BJ (cell line): ENCODE measurements at regions not wholly inside any gene's neighbourhood (a gene's known extent, or its start where the extent isn't known, plus 50 kb on each side); places are given as distances from the start of the nearest gene placed in this dataset.

Experiments used
- CTCF ChIA-PET: fragments of 350-600 bp; formaldehyde crosslinking; extraction: SDS; loops from one replicate; lab custom pipeline; 2021; ENCODE audit warnings: antibody characterized with exemption, inconsistent platforms; lab: Yijun Ruan, JAX
- POLR2A ChIA-PET: fragments of 300-600 bp; sonication (Branson Sonifier 250); formaldehyde crosslinking; extraction: SDS; loops from one replicate; lab custom pipeline; 2021; ENCODE audit warnings: antibody characterized with exemption; lab: Charles Lee
- DNase-seq: peaks from one replicate; pipeline ENCODE4 v3.0.0-alpha.2; 2011; ENCODE audit warnings: low read depth
- H3K27me3 ChIP-seq: 2 replicates; pipeline ENCODE4 v1.6.0; 2011; ENCODE audit warnings: low read length; ENCODE audit not compliant: control insufficient read depth, insufficient read depth
- H3K36me3 ChIP-seq: 2 replicates; pipeline ENCODE4 v1.5.1; 2011; ENCODE audit warnings: low read length; ENCODE audit not compliant: control insufficient read depth, insufficient read depth
- H3K4me3 ChIP-seq: 2 replicates; pipeline ENCODE4 v1.5.1; 2011; ENCODE audit warnings: low read depth, mild to moderate bottlenecking, control low read depth, low read length
- CTCF ChIP-seq: IDR thresholded peaks from 2 replicates; pipeline ENCODE4 v1.5.1; 2011; ENCODE audit warnings: low read depth, mild to moderate bottlenecking, control low read depth, inconsistent platforms, low read length, moderate library complexity; ENCODE audit not compliant: insufficient read depth

GRCh38 chr2:14114275-14114674, 518.2 kb upstream of the LRATD1 start:
- no peak overlapping the region for H3K4me3 ChIP-seq
- no peaks in the 10 kb centered on the region for H3K36me3 ChIP-seq
- no peaks in the 10 kb centered on the region for H3K27me3 ChIP-seq
- no peak for TF ChIP-seq CTCF
- POLR2A ChIA-PET = no interaction called here
- CTCF ChIA-PET = no interaction called here
- no peak for DNase-seq

- no peak overlapping the region for H3K4me3 ChIP-seq
- ChIA-PET CTCF (no interaction called here), POLR2A (no interaction called here)
- H3K27me3 ChIP-seq = no peaks in the 10 kb centered on the region
- no peaks in the 10 kb centered on the region for H3K36me3 ChIP-seq
- DNase-seq = no peak
- no peak for TF ChIP-seq CTCF
These were observed 512.1 kb upstream of the LRATD1 start for GRCh38 chr2:14120376-14120775.

- Histone ChIP-seq H3K27me3 (no peaks in the 10 kb centered on the region), H3K36me3 (no peaks in the 10 kb centered on the region), H3K4me3 (no peak overlapping the region)
- DNase-seq = no peak
- ChIA-PET CTCF (no interaction called here), POLR2A (no interaction called here)
- TF ChIP-seq CTCF = no peak
These were observed 508.9 kb upstream of the LRATD1 start for GRCh38 chr2:14123436-14124103.

GRCh38 chr2:14125624-14126293, 506.8 kb upstream of the LRATD1 start:
- ChIA-PET CTCF (no interaction called here), POLR2A (no interaction called here)
- no peaks in the 10 kb centered on the region for H3K27me3 ChIP-seq
- DNase-seq = no peak
- no peak overlapping the region for H3K4me3 ChIP-seq
- no peaks in the 10 kb centered on the region for H3K36me3 ChIP-seq
- TF ChIP-seq CTCF = no peak

GRCh38 chr2:14126846-14127245, 505.7 kb upstream of the LRATD1 start:
- POLR2A ChIA-PET = no interaction called here
- CTCF ChIA-PET = no interaction called here
- Histone ChIP-seq H3K36me3 (no peaks in the 10 kb centered on the region), H3K27me3 (no peaks in the 10 kb centered on the region), H3K4me3 (no peak overlapping the region)
- DNase-seq = no peak
- no peak for TF ChIP-seq CTCF
